ENCODE measurements at regions not wholly inside any gene's neighbourhood (a gene's known extent, or its start where the extent isn't known, plus 50 kb on each side); places are given as distances from the start of the nearest gene placed in this dataset.

- no peak overlapping the region for H3K4me3 ChIP-seq (ENCODE audit: low read depth, low read length)
- no peak overlapping the region for H3K27ac ChIP-seq (ENCODE audit: low read depth, low read length)
- H2AFZ ChIP-seq (ENCODE audit: low read length, unreplicated experiment) = no peak overlapping the region
- no peaks in the 10 kb centered on the region for H3K27me3 ChIP-seq (ENCODE audit: insufficient read depth, low read length)
- peaks cover 3% of the 10 kb centered on the region; the same call in 1 of the 2 replicates for H3K36me3 ChIP-seq (ENCODE audit: insufficient read depth, low read length)
- no peaks in the 10 kb centered on the region for H3K79me2 ChIP-seq (ENCODE audit: control insufficient read depth, insufficient read depth, low read length, unreplicated experiment)
- H3K4me1 ChIP-seq (ENCODE audit: control insufficient read depth, insufficient read depth, low read length, unreplicated experiment) = peaks cover 12% of the 10 kb centered on the region
Measured at GRCh38 chr6:144805049-144805448, 519.9 kb downstream of the UTRN start.

- H2AFZ ChIP-seq (ENCODE audit: low read length, unreplicated experiment) = no peak overlapping the region
- peaks cover 3% of the 10 kb centered on the region; the same call in 1 of the 2 replicates for H3K36me3 ChIP-seq (ENCODE audit: insufficient read depth, low read length)
- H3K79me2 ChIP-seq (ENCODE audit: control insufficient read depth, insufficient read depth, low read length, unreplicated experiment) = no peaks in the 10 kb centered on the region
- H3K4me1 ChIP-seq (ENCODE audit: control insufficient read depth, insufficient read depth, low read length, unreplicated experiment) = peaks cover 12% of the 10 kb centered on the region
- no peak overlapping the region for H3K4me3 ChIP-seq (ENCODE audit: low read depth, low read length)
- no peaks in the 10 kb centered on the region for H3K27me3 ChIP-seq (ENCODE audit: insufficient read depth, low read length)
- H3K27ac ChIP-seq (ENCODE audit: low read depth, low read length) = no peak overlapping the region
Measured at GRCh38 chr6:144806222-144806621, 521.1 kb downstream of the UTRN start.

GRCh38 chr6:144809120-144809519 is 524.0 kb downstream of the UTRN start:
- peaks cover 12% of the 10 kb centered on the region for H3K4me1 ChIP-seq (ENCODE audit: control insufficient read depth, insufficient read depth, low read length, unreplicated experiment)
- no peak overlapping the region for H3K4me3 ChIP-seq (ENCODE audit: low read depth, low read length)
- no peaks in the 10 kb centered on the region; the same call in 1 of the 2 replicates for H3K36me3 ChIP-seq (ENCODE audit: insufficient read depth, low read length)
- no peaks in the 10 kb centered on the region for H3K79me2 ChIP-seq (ENCODE audit: control insufficient read depth, insufficient read depth, low read length, unreplicated experiment)
- no peak overlapping the region for H3K27ac ChIP-seq (ENCODE audit: low read depth, low read length)
- H2AFZ ChIP-seq (ENCODE audit: low read length, unreplicated experiment) = no peak overlapping the region
- H3K27me3 ChIP-seq (ENCODE audit: insufficient read depth, low read length) = no peaks in the 10 kb centered on the region

- H3K4me3 ChIP-seq (ENCODE audit: low read depth, low read length) = no peak overlapping the region
- no peak overlapping the region for H2AFZ ChIP-seq (ENCODE audit: low read length, unreplicated experiment)
- H3K27ac ChIP-seq (ENCODE audit: low read depth, low read length) = no peak overlapping the region
- no peaks in the 10 kb centered on the region for H3K27me3 ChIP-seq (ENCODE audit: insufficient read depth, low read length)
- H3K79me2 ChIP-seq (ENCODE audit: control insufficient read depth, insufficient read depth, low read length, unreplicated experiment) = no peaks in the 10 kb centered on the region
- no peaks in the 10 kb centered on the region; the same call in 1 of the 2 replicates for H3K36me3 ChIP-seq (ENCODE audit: insufficient read depth, low read length)
- H3K4me1 ChIP-seq (ENCODE audit: control insufficient read depth, insufficient read depth, low read length, unreplicated experiment) = peaks cover 12% of the 10 kb centered on the region
Measured at GRCh38 chr6:144809969-144810368, 524.8 kb downstream of the UTRN start.

GRCh38 chr6:144811140-144811539 is 526.0 kb downstream of the UTRN start:
- no peaks in the 10 kb centered on the region for H3K79me2 ChIP-seq (ENCODE audit: control insufficient read depth, insufficient read depth, low read length, unreplicated experiment)
- H3K36me3 ChIP-seq (ENCODE audit: insufficient read depth, low read length) = no peaks in the 10 kb centered on the region
- H3K4me3 ChIP-seq (ENCODE audit: low read depth, low read length) = no peak overlapping the region
- H3K27me3 ChIP-seq (ENCODE audit: insufficient read depth, low read length) = no peaks in the 10 kb centered on the region
- peaks cover 12% of the 10 kb centered on the region for H3K4me1 ChIP-seq (ENCODE audit: control insufficient read depth, insufficient read depth, low read length, unreplicated experiment)
- no peak overlapping the region for H3K27ac ChIP-seq (ENCODE audit: low read depth, low read length)
- no peak overlapping the region for H2AFZ ChIP-seq (ENCODE audit: low read length, unreplicated experiment)

- H3K27ac ChIP-seq (ENCODE audit: low read depth, low read length) = no peak overlapping the region
- no peaks in the 10 kb centered on the region for H3K27me3 ChIP-seq (ENCODE audit: insufficient read depth, low read length)
- H3K36me3 ChIP-seq (ENCODE audit: insufficient read depth, low read length) = no peaks in the 10 kb centered on the region
- no peak overlapping the region for H2AFZ ChIP-seq (ENCODE audit: low read length, unreplicated experiment)
- no peak overlapping the region for H3K4me3 ChIP-seq (ENCODE audit: low read depth, low read length)
- no peaks in the 10 kb centered on the region for H3K4me1 ChIP-seq (ENCODE audit: control insufficient read depth, insufficient read depth, low read length, unreplicated experiment)
- no peaks in the 10 kb centered on the region for H3K79me2 ChIP-seq (ENCODE audit: control insufficient read depth, insufficient read depth, low read length, unreplicated experiment)
Measured at GRCh38 chr6:144816936-144817335, 531.8 kb downstream of the UTRN start.

GRCh38 chr6:144820270-144820669 is 535.1 kb downstream of the UTRN start:
- H2AFZ ChIP-seq (ENCODE audit: low read length, unreplicated experiment) = no peak overlapping the region
- H3K27me3 ChIP-seq (ENCODE audit: insufficient read depth, low read length) = no peaks in the 10 kb centered on the region
- no peak overlapping the region for H3K27ac ChIP-seq (ENCODE audit: low read depth, low read length)
- no peaks in the 10 kb centered on the region for H3K4me1 ChIP-seq (ENCODE audit: control insufficient read depth, insufficient read depth, low read length, unreplicated experiment)
- H3K79me2 ChIP-seq (ENCODE audit: control insufficient read depth, insufficient read depth, low read length, unreplicated experiment) = no peaks in the 10 kb centered on the region
- H3K36me3 ChIP-seq (ENCODE audit: insufficient read depth, low read length) = no peaks in the 10 kb centered on the region
- H3K4me3 ChIP-seq (ENCODE audit: low read depth, low read length) = no peak overlapping the region

- no peaks in the 10 kb centered on the region for H3K27me3 ChIP-seq (ENCODE audit: insufficient read depth, low read length)
- no peaks in the 10 kb centered on the region for H3K4me1 ChIP-seq (ENCODE audit: control insufficient read depth, insufficient read depth, low read length, unreplicated experiment)
- 0 out of 2 replicates have a peak, but pooled peaks cover 5% of the 10 kb centered on the region for H3K36me3 ChIP-seq (ENCODE audit: insufficient read depth, low read length)
- no peak overlapping the region for H3K4me3 ChIP-seq (ENCODE audit: low read depth, low read length)
- H3K79me2 ChIP-seq (ENCODE audit: control insufficient read depth, insufficient read depth, low read length, unreplicated experiment) = no peaks in the 10 kb centered on the region
- no peak overlapping the region for H3K27ac ChIP-seq (ENCODE audit: low read depth, low read length)
- no peak overlapping the region for H2AFZ ChIP-seq (ENCODE audit: low read length, unreplicated experiment)
Measured at GRCh38 chr6:144823131-144823530, 538.0 kb downstream of the UTRN start.

GRCh38 chr6:144824018-144824417 is 538.9 kb downstream of the UTRN start:
- no peak overlapping the region for H3K27ac ChIP-seq (ENCODE audit: low read depth, low read length)
- H3K79me2 ChIP-seq (ENCODE audit: control insufficient read depth, insufficient read depth, low read length, unreplicated experiment) = no peaks in the 10 kb centered on the region
- no peaks in the 10 kb centered on the region for H3K27me3 ChIP-seq (ENCODE audit: insufficient read depth, low read length)
- H2AFZ ChIP-seq (ENCODE audit: low read length, unreplicated experiment) = no peak overlapping the region
- no peak overlapping the region for H3K4me3 ChIP-seq (ENCODE audit: low read depth, low read length)
- H3K36me3 ChIP-seq (ENCODE audit: insufficient read depth, low read length) = peaks cover 9% of the 10 kb centered on the region; the same call in 1 of the 2 replicates
- no peaks in the 10 kb centered on the region for H3K4me1 ChIP-seq (ENCODE audit: control insufficient read depth, insufficient read depth, low read length, unreplicated experiment)

GRCh38 chr6:144834426-144835038 is 549.4 kb downstream of the UTRN start:
- Histone ChIP-seq H3K4me1 (ENCODE audit: control insufficient read depth, insufficient read depth, low read length, unreplicated experiment) (no peaks in the 10 kb centered on the region), H3K4me3 (ENCODE audit: low read depth, low read length) (no peak overlapping the region), H3K27me3 (ENCODE audit: insufficient read depth, low read length) (no peaks in the 10 kb centered on the region), H2AFZ (ENCODE audit: low read length, unreplicated experiment) (no peak overlapping the region), H3K79me2 (ENCODE audit: control insufficient read depth, insufficient read depth, low read length, unreplicated experiment) (no peaks in the 10 kb centered on the region), H3K36me3 (ENCODE audit: insufficient read depth, low read length) (0 out of 2 replicates have a peak, but pooled peaks cover 15% of the 10 kb centered on the region), H3K27ac (ENCODE audit: low read depth, low read length) (no peak overlapping the region)

- H3K27me3 ChIP-seq (ENCODE audit: insufficient read depth, low read length) = no peaks in the 10 kb centered on the region
Measured at GRCh38 chr6:144835322-144835973, 550.3 kb downstream of the UTRN start.

More at GRCh38 chr6:144835322-144835973, 550.3 kb downstream of the UTRN start:
- Histone ChIP-seq H3K4me1 (ENCODE audit: control insufficient read depth, insufficient read depth, low read length, unreplicated experiment) (no peaks in the 10 kb centered on the region), H3K4me3 (ENCODE audit: low read depth, low read length) (no peak overlapping the region), H3K36me3 (ENCODE audit: insufficient read depth, low read length) (0 out of 2 replicates have a peak, but pooled peaks cover 17% of the 10 kb centered on the region), H2AFZ (ENCODE audit: low read length, unreplicated experiment) (no peak overlapping the region), H3K27ac (ENCODE audit: low read depth, low read length) (no peak overlapping the region), H3K79me2 (ENCODE audit: control insufficient read depth, insufficient read depth, low read length, unreplicated experiment) (no peaks in the 10 kb centered on the region)

Measured in ACC112 (cell line).